Testis (tissue), 2 donors: ENCODE measurements at regions not wholly inside any gene's neighbourhood (a gene's known extent, or its start where the extent isn't known, plus 50 kb on each side); places are given as distances from the start of the nearest gene placed in this dataset.

Source experiments
- POLR2A ChIP-seq: fragments of 450-650 bp; IDR thresholded peaks from one replicate; pipeline ENCODE4 v1.6.1; 2017; ENCODE audit warnings: antibody characterized with exemption, mild to moderate bottlenecking, moderate library complexity
- TF ChIP-seq, protein P1 (sequence below), 3 experiments: fragments of 450-650 bp in 2 of 3; fragments of 200-600 bp in 1 of 3; sonication (generic) in 1 of 3; IDR thresholded peaks; one replicate each; pipeline ENCODE4 v1.5.1; 2016 to 2019; ENCODE audit warnings: antibody characterized with exemption in 3 of 3, mild to moderate bottlenecking in 2 of 3, moderate library complexity in 1 of 3

DNA sequence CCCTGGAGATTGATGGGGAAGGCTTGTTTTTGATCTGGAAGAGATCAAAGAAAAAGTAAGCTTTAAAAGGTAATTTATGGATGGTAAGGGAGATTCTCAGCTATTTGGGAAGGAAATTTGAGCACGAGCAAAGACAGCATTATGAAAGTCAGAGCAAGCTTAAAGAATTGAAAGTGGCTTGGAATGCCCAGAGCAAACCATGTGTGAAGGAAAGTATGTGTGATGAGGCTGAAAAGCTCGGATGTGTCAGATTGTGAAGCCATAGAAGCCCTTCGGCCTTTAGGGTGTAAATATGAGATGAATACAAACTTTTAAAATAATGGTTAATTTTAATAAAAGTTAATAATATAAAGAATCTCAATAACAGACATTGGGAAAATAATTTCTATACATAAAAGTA, 377.4 kb upstream of the DSEL start:
- TF ChIP-seq, protein P1, sequence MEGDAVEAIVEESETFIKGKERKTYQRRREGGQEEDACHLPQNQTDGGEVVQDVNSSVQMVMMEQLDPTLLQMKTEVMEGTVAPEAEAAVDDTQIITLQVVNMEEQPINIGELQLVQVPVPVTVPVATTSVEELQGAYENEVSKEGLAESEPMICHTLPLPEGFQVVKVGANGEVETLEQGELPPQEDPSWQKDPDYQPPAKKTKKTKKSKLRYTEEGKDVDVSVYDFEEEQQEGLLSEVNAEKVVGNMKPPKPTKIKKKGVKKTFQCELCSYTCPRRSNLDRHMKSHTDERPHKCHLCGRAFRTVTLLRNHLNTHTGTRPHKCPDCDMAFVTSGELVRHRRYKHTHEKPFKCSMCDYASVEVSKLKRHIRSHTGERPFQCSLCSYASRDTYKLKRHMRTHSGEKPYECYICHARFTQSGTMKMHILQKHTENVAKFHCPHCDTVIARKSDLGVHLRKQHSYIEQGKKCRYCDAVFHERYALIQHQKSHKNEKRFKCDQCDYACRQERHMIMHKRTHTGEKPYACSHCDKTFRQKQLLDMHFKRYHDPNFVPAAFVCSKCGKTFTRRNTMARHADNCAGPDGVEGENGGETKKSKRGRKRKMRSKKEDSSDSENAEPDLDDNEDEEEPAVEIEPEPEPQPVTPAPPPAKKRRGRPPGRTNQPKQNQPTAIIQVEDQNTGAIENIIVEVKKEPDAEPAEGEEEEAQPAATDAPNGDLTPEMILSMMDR (IDR thresholded peaks at IDR 0.05) = no peak
- TF ChIP-seq POLR2A = no peak
